ENCODE measurements at regions not wholly inside any gene's neighbourhood (a gene's known extent, or its start where the extent isn't known, plus 50 kb on each side); places are given as distances from the start of the nearest gene placed in this dataset.

- Histone ChIP-seq H3K4me3 (ENCODE audit: low read length in 3 of 3) (no peak overlapping the region), H3K9me3 (ENCODE audit: control insufficient read depth in 3 of 3, low read length in 3 of 3) (no peaks in the 10 kb centered on the region), H3K27ac (ENCODE audit: low read depth, low read length) (no peak overlapping the region)
Observed at GRCh38 chr4:137651128-137651527, 118.8 kb upstream of the PCDH18 start.

GRCh38 chr4:137649711-137650450 lies 117.6 kb upstream of the PCDH18 start:
- H3K36me3 ChIP-seq (ENCODE audit: control insufficient read depth in 3 of 3, insufficient read depth in 3 of 3, low read length in 3 of 3), result no peaks in the 10 kb centered on the region
- H3K9me3 ChIP-seq (ENCODE audit: control insufficient read depth in 3 of 3, low read length in 3 of 3), result no peaks in the 10 kb centered on the region
- no peak overlapping the region for H3K4me3 ChIP-seq (ENCODE audit: low read length in 3 of 3)
- H3K27ac ChIP-seq (ENCODE audit: low read depth, low read length), result no peak overlapping the region
- no peaks in the 10 kb centered on the region for H3K4me1 ChIP-seq (ENCODE audit: control insufficient read depth in 3 of 3, insufficient read depth in 3 of 3, low read length in 3 of 3)
- no peak overlapping the region for H3K9ac ChIP-seq (ENCODE audit: low read depth in 1 of 3, low read length in 3 of 3)
- H3K27me3 ChIP-seq (ENCODE audit: control insufficient read depth in 3 of 3, insufficient read depth in 3 of 3, low read length in 3 of 3), result no peaks in the 10 kb centered on the region

More at GRCh38 chr4:137651128-137651527, 118.8 kb upstream of the PCDH18 start:
- Histone ChIP-seq H3K9ac (ENCODE audit: low read depth in 1 of 3, low read length in 3 of 3) (no peak overlapping the region), H3K27me3 (ENCODE audit: control insufficient read depth in 3 of 3, insufficient read depth in 3 of 3, low read length in 3 of 3) (no peaks in the 10 kb centered on the region), H3K36me3 (ENCODE audit: control insufficient read depth in 3 of 3, insufficient read depth in 3 of 3, low read length in 3 of 3) (no peaks in the 10 kb centered on the region), H3K4me1 (ENCODE audit: control insufficient read depth in 3 of 3, insufficient read depth in 3 of 3, low read length in 3 of 3) (no peaks in the 10 kb centered on the region)

GRCh38 chr4:137648531-137648930 lies 116.2 kb upstream of the PCDH18 start:
- Histone ChIP-seq H3K36me3 (ENCODE audit: control insufficient read depth in 3 of 3, insufficient read depth in 3 of 3, low read length in 3 of 3) (no peaks in the 10 kb centered on the region), H3K4me1 (ENCODE audit: control insufficient read depth in 3 of 3, insufficient read depth in 3 of 3, low read length in 3 of 3) (no peaks in the 10 kb centered on the region), H3K27me3 (ENCODE audit: control insufficient read depth in 3 of 3, insufficient read depth in 3 of 3, low read length in 3 of 3) (no peaks in the 10 kb centered on the region), H3K27ac (ENCODE audit: low read depth, low read length) (no peak overlapping the region), H3K9ac (ENCODE audit: low read depth in 1 of 3, low read length in 3 of 3) (no peak overlapping the region), H3K4me3 (ENCODE audit: low read length in 3 of 3) (no peak overlapping the region), H3K9me3 (ENCODE audit: control insufficient read depth in 3 of 3, low read length in 3 of 3) (no peaks in the 10 kb centered on the region)

GRCh38 chr4:137647375-137647774 lies 115.1 kb upstream of the PCDH18 start:
- Histone ChIP-seq H3K4me3 (ENCODE audit: low read length in 3 of 3) (no peak overlapping the region), H3K27ac (ENCODE audit: low read depth, low read length) (no peak overlapping the region), H3K9ac (ENCODE audit: low read depth in 1 of 3, low read length in 3 of 3) (no peak overlapping the region), H3K36me3 (ENCODE audit: control insufficient read depth in 3 of 3, insufficient read depth in 3 of 3, low read length in 3 of 3) (no peaks in the 10 kb centered on the region), H3K4me1 (ENCODE audit: control insufficient read depth in 3 of 3, insufficient read depth in 3 of 3, low read length in 3 of 3) (no peaks in the 10 kb centered on the region), H3K9me3 (ENCODE audit: control insufficient read depth in 3 of 3, low read length in 3 of 3) (no peaks in the 10 kb centered on the region), H3K27me3 (ENCODE audit: control insufficient read depth in 3 of 3, insufficient read depth in 3 of 3, low read length in 3 of 3) (no peaks in the 10 kb centered on the region)

- H3K27me3 ChIP-seq (ENCODE audit: control insufficient read depth in 3 of 3, insufficient read depth in 3 of 3, low read length in 3 of 3), result no peaks in the 10 kb centered on the region
- H3K9ac ChIP-seq (ENCODE audit: low read depth in 1 of 3, low read length in 3 of 3), result no peak overlapping the region
Observed at GRCh38 chr4:137644201-137644600, 111.9 kb upstream of the PCDH18 start.

GRCh38 chr4:137641544-137641943 lies 109.2 kb upstream of the PCDH18 start:
- Histone ChIP-seq H3K9me3 (ENCODE audit: control insufficient read depth in 3 of 3, low read length in 3 of 3) (no peaks in the 10 kb centered on the region), H3K27ac (ENCODE audit: low read depth, low read length) (no peak overlapping the region), H3K36me3 (ENCODE audit: control insufficient read depth in 3 of 3, insufficient read depth in 3 of 3, low read length in 3 of 3) (no peaks in the 10 kb centered on the region), H3K9ac (ENCODE audit: low read depth in 1 of 3, low read length in 3 of 3) (no peak overlapping the region), H3K27me3 (ENCODE audit: control insufficient read depth in 3 of 3, insufficient read depth in 3 of 3, low read length in 3 of 3) (no peaks in the 10 kb centered on the region), H3K4me3 (ENCODE audit: low read length in 3 of 3) (no peak overlapping the region), H3K4me1 (ENCODE audit: control insufficient read depth in 3 of 3, insufficient read depth in 3 of 3, low read length in 3 of 3) (no peaks in the 10 kb centered on the region)

More at GRCh38 chr4:137644201-137644600, 111.9 kb upstream of the PCDH18 start:
- Histone ChIP-seq H3K36me3 (ENCODE audit: control insufficient read depth in 3 of 3, insufficient read depth in 3 of 3, low read length in 3 of 3) (no peaks in the 10 kb centered on the region), H3K4me1 (ENCODE audit: control insufficient read depth in 3 of 3, insufficient read depth in 3 of 3, low read length in 3 of 3) (no peaks in the 10 kb centered on the region), H3K27ac (ENCODE audit: low read depth, low read length) (no peak overlapping the region), H3K4me3 (ENCODE audit: low read length in 3 of 3) (no peak overlapping the region), H3K9me3 (ENCODE audit: control insufficient read depth in 3 of 3, low read length in 3 of 3) (no peaks in the 10 kb centered on the region)

- no peaks in the 10 kb centered on the region for H3K9me3 ChIP-seq (ENCODE audit: control insufficient read depth in 3 of 3, low read length in 3 of 3)
- no peaks in the 10 kb centered on the region for H3K4me1 ChIP-seq (ENCODE audit: control insufficient read depth in 3 of 3, insufficient read depth in 3 of 3, low read length in 3 of 3)
- H3K27ac ChIP-seq (ENCODE audit: low read depth, low read length), result no peak overlapping the region
- H3K9ac ChIP-seq (ENCODE audit: low read depth in 1 of 3, low read length in 3 of 3), result no peak overlapping the region
- H3K27me3 ChIP-seq (ENCODE audit: control insufficient read depth in 3 of 3, insufficient read depth in 3 of 3, low read length in 3 of 3), result no peaks in the 10 kb centered on the region
- H3K4me3 ChIP-seq (ENCODE audit: low read length in 3 of 3), result no peak overlapping the region
- no peaks in the 10 kb centered on the region for H3K36me3 ChIP-seq (ENCODE audit: control insufficient read depth in 3 of 3, insufficient read depth in 3 of 3, low read length in 3 of 3)
Observed at GRCh38 chr4:137640838-137641158, 108.5 kb upstream of the PCDH18 start.

- no peak overlapping the region for H3K9ac ChIP-seq (ENCODE audit: low read depth in 1 of 3, low read length in 3 of 3)
- H3K27me3 ChIP-seq (ENCODE audit: control insufficient read depth in 3 of 3, insufficient read depth in 3 of 3, low read length in 3 of 3), result no peaks in the 10 kb centered on the region
- no peaks in the 10 kb centered on the region for H3K4me1 ChIP-seq (ENCODE audit: control insufficient read depth in 3 of 3, insufficient read depth in 3 of 3, low read length in 3 of 3)
- no peak overlapping the region for H3K27ac ChIP-seq (ENCODE audit: low read depth, low read length)
- H3K4me3 ChIP-seq (ENCODE audit: low read length in 3 of 3), result no peak overlapping the region
- H3K36me3 ChIP-seq (ENCODE audit: control insufficient read depth in 3 of 3, insufficient read depth in 3 of 3, low read length in 3 of 3), result no peaks in the 10 kb centered on the region
- no peaks in the 10 kb centered on the region for H3K9me3 ChIP-seq (ENCODE audit: control insufficient read depth in 3 of 3, low read length in 3 of 3)
Observed at GRCh38 chr4:137640156-137640837, 108.0 kb upstream of the PCDH18 start.

GRCh38 chr4:137638934-137639333 lies 106.6 kb upstream of the PCDH18 start:
- H3K9ac ChIP-seq (ENCODE audit: low read depth in 1 of 3, low read length in 3 of 3), result no peak overlapping the region
- no peaks in the 10 kb centered on the region for H3K36me3 ChIP-seq (ENCODE audit: control insufficient read depth in 3 of 3, insufficient read depth in 3 of 3, low read length in 3 of 3)
- H3K4me3 ChIP-seq (ENCODE audit: low read length in 3 of 3), result no peak overlapping the region
- H3K9me3 ChIP-seq (ENCODE audit: control insufficient read depth in 3 of 3, low read length in 3 of 3), result no peaks in the 10 kb centered on the region
- no peaks in the 10 kb centered on the region for H3K27me3 ChIP-seq (ENCODE audit: control insufficient read depth in 3 of 3, insufficient read depth in 3 of 3, low read length in 3 of 3)
- no peaks in the 10 kb centered on the region for H3K4me1 ChIP-seq (ENCODE audit: control insufficient read depth in 3 of 3, insufficient read depth in 3 of 3, low read length in 3 of 3)
- no peak overlapping the region for H3K27ac ChIP-seq (ENCODE audit: low read depth, low read length)

GRCh38 chr4:137635601-137636000 lies 103.3 kb upstream of the PCDH18 start:
- H3K4me3 ChIP-seq (ENCODE audit: low read length in 3 of 3), result no peak overlapping the region
- H3K9me3 ChIP-seq (ENCODE audit: control insufficient read depth in 3 of 3, low read length in 3 of 3), result no peaks in the 10 kb centered on the region
- no peaks in the 10 kb centered on the region for H3K4me1 ChIP-seq (ENCODE audit: control insufficient read depth in 3 of 3, insufficient read depth in 3 of 3, low read length in 3 of 3)
- no peaks in the 10 kb centered on the region for H3K27me3 ChIP-seq (ENCODE audit: control insufficient read depth in 3 of 3, insufficient read depth in 3 of 3, low read length in 3 of 3)
- H3K27ac ChIP-seq (ENCODE audit: low read depth, low read length), result no peak overlapping the region
- no peak overlapping the region for H3K9ac ChIP-seq (ENCODE audit: low read depth in 1 of 3, low read length in 3 of 3)
- no peaks in the 10 kb centered on the region for H3K36me3 ChIP-seq (ENCODE audit: control insufficient read depth in 3 of 3, insufficient read depth in 3 of 3, low read length in 3 of 3)

Measured in skeletal muscle tissue (tissue), 3 donors.